T-cell (primary cell): ENCODE measurements at regions not wholly inside any gene's neighbourhood (a gene's known extent, or its start where the extent isn't known, plus 50 kb on each side); places are given as distances from the start of the nearest gene placed in this dataset.

Experiments used
- ATAC-seq, 4 experiments: fragments of 200-7000 bp in 3 of 4; fragments of 150-1000 bp in 1 of 4; cut with Tn5 transposase; replicated peaks in 1 of 4; 1 replicate in 3 of 4; 2 replicates in 1 of 4; pipeline ENCODE4 v1.10.0; 2021; ENCODE audit warnings: moderate library complexity in 3 of 4, mild to moderate bottlenecking in 2 of 4, moderate number of reproducible peaks in 1 of 4
- CTCF ChIA-PET, 2 donors: fragments of 300-600 bp; sonication (Branson Sonifier 250); formaldehyde crosslinking; loops; one replicate each; lab custom pipeline; 2022; ENCODE audit warnings: antibody characterized with exemption in 2 of 2; lab: Charles Lee
- POLR2A ChIA-PET, 2 donors: fragments of 300-600 bp; sonication (Branson Sonifier 250); formaldehyde crosslinking; loops; one replicate each; lab custom pipeline; 2022; ENCODE audit warnings: antibody characterized with exemption in 2 of 2; lab: Charles Lee
- DNase-seq, 35 experiments: peaks; one replicate each; pipeline versions ENCODE4 v3.0.0 to v3.0.0-alpha.2; 2013 to 2023
- H3K27ac ChIP-seq: one replicate; pipeline ENCODE4 v1.5.1; 2013; ENCODE audit warnings: low read length
- H3K27me3 ChIP-seq, 2 experiments: replicated peaks in 1 of 2; 1 replicate in 1 of 2; 2 replicates in 1 of 2; pipeline versions ENCODE4 v1.6.1 to v1.7.0; 2013; ENCODE audit warnings: low read length in 1 of 2, mixed read lengths in 1 of 2; ENCODE audit not compliant: control insufficient read depth in 2 of 2, insufficient read depth in 2 of 2; ENCODE audit errors: extremely low read depth in 1 of 2
- H3K36me3 ChIP-seq, 2 donors: 1 replicate in 1 of 2; 2 replicates in 1 of 2; pipeline versions ENCODE4 v1.6.1 to v1.7.0; 2013; ENCODE audit warnings: low read length in 1 of 2; ENCODE audit not compliant: control insufficient read depth in 2 of 2, insufficient read depth in 1 of 2; ENCODE audit errors: extremely low read depth in 1 of 2
- H3K4me1 ChIP-seq, 2 experiments: 1 replicate in 1 of 2; 2 replicates in 1 of 2; pipeline versions ENCODE4 v1.6.1 to v1.7.0; 2013; ENCODE audit warnings: low read length in 2 of 2, mixed read lengths in 1 of 2; ENCODE audit not compliant: insufficient read depth in 2 of 2, control insufficient read depth in 1 of 2; ENCODE audit errors: extremely low read depth in 1 of 2
- H3K4me3 ChIP-seq, 2 donors: 1 replicate in 1 of 2; 2 replicates in 1 of 2; pipeline versions ENCODE4 v1.5.1 to v1.7.0; 2013; ENCODE audit warnings: mild to moderate bottlenecking in 2 of 2, low read length in 1 of 2, moderate library complexity in 1 of 2; ENCODE audit not compliant: control insufficient read depth in 1 of 2; ENCODE audit errors: extremely low read depth in 1 of 2
- H3K9me3 ChIP-seq: 2 replicates; pipeline ENCODE4 v1.7.0; 2013
- H3K27ac Mint-ChIP-seq, 2 donors: one replicate each; pipeline ENCODE4 v1.8.0; 2020 to 2021; ENCODE audit warnings: mild to moderate bottlenecking in 2 of 2, mixed read lengths in 2 of 2
- H3K27me3 Mint-ChIP-seq, 2 donors: one replicate each; pipeline ENCODE4 v1.8.0; 2021 to 2022; ENCODE audit warnings: mixed read lengths in 2 of 2
- H3K36me3 Mint-ChIP-seq: one replicate; pipeline ENCODE4 v1.8.0; 2021; ENCODE audit warnings: mixed read lengths
- H3K4me1 Mint-ChIP-seq, 3 donors: one replicate each; pipeline ENCODE4 v1.8.0; 2020 to 2022; ENCODE audit warnings: mixed read lengths in 3 of 3, mild to moderate bottlenecking in 1 of 3
- H3K4me3 Mint-ChIP-seq, 3 donors: one replicate each; pipeline ENCODE4 v1.8.0; 2020 to 2022; ENCODE audit warnings: mild to moderate bottlenecking in 3 of 3, mixed read lengths in 3 of 3, moderate library complexity in 3 of 3
- H3K9me3 Mint-ChIP-seq, 3 donors: one replicate each; pipeline ENCODE4 v1.8.0; 2020 to 2022; ENCODE audit warnings: mixed read lengths in 3 of 3
- WGBS: methylation state at CpG from one replicate; pipeline ENCODE4 v1.1.5; 2013; ENCODE audit warnings: missing lambda C conversion rate; ENCODE audit not compliant: insufficient coverage; 5-methylcytosine and 5-hydroxymethylcytosine counted together

DNA sequence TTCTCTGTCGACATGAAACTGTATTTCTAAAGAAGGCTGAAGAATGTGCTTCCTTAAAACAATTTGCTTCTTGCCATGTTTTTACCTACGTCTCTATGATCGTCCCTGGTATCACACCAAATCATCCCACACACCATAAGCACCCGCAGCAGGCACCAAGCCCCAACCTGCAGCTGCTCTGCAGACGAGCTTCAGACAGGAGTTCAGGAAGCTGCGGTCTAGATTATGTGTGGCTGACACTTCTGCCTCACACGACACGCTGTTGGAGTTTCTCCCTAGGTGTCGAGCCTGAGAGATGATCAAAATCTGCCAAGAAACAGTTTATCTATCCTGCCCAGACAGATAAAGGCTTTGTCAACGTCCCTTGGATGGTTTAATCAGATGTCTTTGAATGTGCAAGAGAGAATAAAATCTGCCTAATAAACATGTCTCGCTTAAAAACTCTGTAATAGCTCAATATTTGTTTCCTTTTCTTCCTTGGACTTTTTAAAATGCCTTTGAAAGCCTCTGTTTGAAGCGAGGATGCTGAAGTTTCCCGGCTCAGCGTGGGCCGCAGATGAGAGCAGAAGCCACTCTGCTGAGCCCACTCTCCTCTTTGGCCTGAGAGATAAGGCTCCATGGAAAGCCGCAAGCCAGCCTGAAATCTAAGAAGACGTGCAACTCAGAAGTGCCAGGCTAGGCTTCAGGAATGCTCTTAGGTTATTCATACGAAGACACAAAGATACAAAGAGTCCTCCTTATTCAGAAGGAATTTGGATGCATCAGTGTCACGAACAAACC lies 158.3 kb upstream of the PFKP start:
- Histone ChIP-seq H3K36me3 (no peaks in the 10 kb centered on the region), H3K4me1 (peaks cover 5 to 12% of the 10 kb centered on the region in 2 experiments), H3K4me3 (peak overlapping the region in 1 of 2 donors; percentile 41), H3K27me3 (peaks cover 0 to 16% of the 10 kb centered on the region in 2 experiments), H3K9me3 (no peaks in the 10 kb centered on the region), H3K27ac (no peak overlapping the region)
- Mint-ChIP-seq H3K36me3 (no peaks in the 10 kb centered on the region), H3K4me1 (peaks cover 11 to 29% (median 14%) of the 10 kb centered on the region in 3 donors), H3K27ac (no peak overlapping the region), H3K9me3 (no peaks in the 10 kb centered on the region), H3K27me3 (peaks cover 17 to 18% of the 10 kb centered on the region in 2 donors), H3K4me3 (peak overlapping the region in 1 of 3 donors; percentile 49)
- CTCF ChIA-PET, result no interaction called here
- peak in 17 of 35 experiments; percentile 4 to 45 (median 11) for DNase-seq
- ATAC-seq, result peak; percentile 65 to 89 (median 80)
- POLR2A ChIA-PET, result no interaction called here
- WGBS, result 63% methylated on average over 14 of the region's 19 CpGs

DNA sequence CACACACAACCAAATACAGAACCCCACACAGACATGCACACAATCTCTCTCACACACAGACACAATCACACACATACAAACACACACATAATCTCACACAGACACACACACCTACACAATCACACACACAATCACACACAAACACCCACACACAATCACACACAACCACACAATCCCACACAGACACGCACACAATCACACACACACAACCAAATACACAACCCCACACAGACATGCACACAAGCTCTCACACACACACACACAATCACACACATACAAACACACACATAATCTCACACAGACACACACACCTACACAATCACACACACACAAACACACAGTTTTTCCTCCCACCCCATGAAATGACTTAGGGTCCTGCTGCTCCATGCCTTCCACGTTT lies 160.4 kb upstream of the PFKP start:
- ATAC-seq (no peak), DNase-seq (no peak)
- Histone ChIP-seq H3K4me3 (no peak overlapping the region), H3K27ac (no peak overlapping the region), H3K4me1 (peaks cover 5 to 12% of the 10 kb centered on the region in 2 experiments), H3K9me3 (no peaks in the 10 kb centered on the region), H3K36me3 (no peaks in the 10 kb centered on the region), H3K27me3 (peaks cover 0 to 14% of the 10 kb centered on the region in 2 experiments)
- POLR2A ChIA-PET, result no interaction called here
- CTCF ChIA-PET, result no interaction called here
- 76% methylated on average over 2 of the region's 2 CpGs for WGBS
- Mint-ChIP-seq H3K36me3 (no peaks in the 10 kb centered on the region), H3K27me3 (peaks cover 19 to 20% of the 10 kb centered on the region in 2 donors), H3K4me3 (no peak overlapping the region), H3K9me3 (no peaks in the 10 kb centered on the region), H3K4me1 (peaks cover 11 to 25% (median 14%) of the 10 kb centered on the region in 3 donors), H3K27ac (no peak overlapping the region)

DNA sequence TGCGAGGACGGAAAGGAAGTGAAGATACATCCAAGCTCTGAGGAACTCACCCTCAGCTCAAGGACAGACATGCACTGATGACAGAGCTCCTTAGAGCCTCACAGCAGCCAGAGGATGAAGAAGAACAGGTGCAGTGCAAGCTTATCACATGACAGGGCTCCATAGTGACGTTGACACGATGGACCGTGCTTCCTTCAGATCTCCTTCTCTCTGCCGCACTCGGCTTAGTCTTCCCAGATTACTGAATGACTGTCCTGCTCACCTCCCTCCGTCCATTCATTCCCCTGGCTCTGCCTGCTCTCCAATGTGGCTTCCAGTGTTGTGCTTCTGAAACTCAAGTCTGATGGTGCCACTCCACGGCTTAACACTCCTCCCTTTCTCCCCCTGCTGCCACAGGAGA lies 161.5 kb upstream of the PFKP start:
- H3K4me3 ChIP-seq, result no peak overlapping the region
- Mint-ChIP-seq H3K4me3 (no peak overlapping the region), H3K9me3 (no peaks in the 10 kb centered on the region), H3K4me1 (peaks cover 11 to 19% (median 14%) of the 10 kb centered on the region in 3 donors), H3K27me3 (peaks cover 17 to 20% of the 10 kb centered on the region in 2 donors), H3K27ac (no peak overlapping the region), H3K36me3 (no peaks in the 10 kb centered on the region)
- H3K36me3 ChIP-seq, result no peaks in the 10 kb centered on the region
- no peak for DNase-seq
- 88% methylated on average over 7 of the region's 9 CpGs for WGBS
- POLR2A ChIA-PET, result no interaction called here
- peaks cover 5 to 12% of the 10 kb centered on the region in 2 experiments for H3K4me1 ChIP-seq
- peaks cover 0 to 14% of the 10 kb centered on the region in 2 experiments for H3K27me3 ChIP-seq
- no peaks in the 10 kb centered on the region for H3K9me3 ChIP-seq
- H3K27ac ChIP-seq, result no peak overlapping the region
- CTCF ChIA-PET, result no interaction called here
- no peak for ATAC-seq

DNA sequence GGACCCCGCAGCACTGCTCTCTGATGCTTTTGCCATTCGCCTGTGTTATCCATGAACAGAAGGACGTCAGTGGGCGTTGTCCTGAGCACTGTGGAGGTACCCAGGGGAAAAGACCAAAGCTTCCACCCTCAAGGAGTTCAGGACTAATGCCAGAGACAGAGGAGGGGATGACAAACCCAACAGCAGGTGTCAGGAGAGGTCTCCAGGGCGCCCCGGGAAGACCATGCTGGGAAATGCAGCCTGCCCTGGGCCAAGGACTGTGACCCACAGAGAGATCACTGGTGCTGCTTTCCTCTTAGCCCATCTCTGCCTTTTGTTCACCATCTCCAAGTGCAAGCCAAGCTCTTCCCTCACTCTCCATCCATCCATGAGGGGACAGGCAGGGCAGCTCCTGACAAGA lies 166.8 kb upstream of the PFKP start:
- Histone ChIP-seq H3K36me3 (no peaks in the 10 kb centered on the region), H3K9me3 (no peaks in the 10 kb centered on the region), H3K4me1 (no peaks in the 10 kb centered on the region), H3K4me3 (no peak overlapping the region), H3K27ac (no peak overlapping the region), H3K27me3 (peaks cover 0 to 18% of the 10 kb centered on the region in 2 experiments)
- Mint-ChIP-seq H3K9me3 (no peaks in the 10 kb centered on the region), H3K4me3 (no peak overlapping the region), H3K27ac (no peak overlapping the region), H3K27me3 (peaks cover 14 to 18% of the 10 kb centered on the region in 2 donors), H3K4me1 (no peaks in the 10 kb centered on the region), H3K36me3 (no peaks in the 10 kb centered on the region)
- no peak for DNase-seq
- CTCF ChIA-PET, result no interaction called here
- WGBS, result 71% methylated on average over 6 of the region's 6 CpGs
- ATAC-seq, result no peak
- POLR2A ChIA-PET, result no interaction called here

DNA sequence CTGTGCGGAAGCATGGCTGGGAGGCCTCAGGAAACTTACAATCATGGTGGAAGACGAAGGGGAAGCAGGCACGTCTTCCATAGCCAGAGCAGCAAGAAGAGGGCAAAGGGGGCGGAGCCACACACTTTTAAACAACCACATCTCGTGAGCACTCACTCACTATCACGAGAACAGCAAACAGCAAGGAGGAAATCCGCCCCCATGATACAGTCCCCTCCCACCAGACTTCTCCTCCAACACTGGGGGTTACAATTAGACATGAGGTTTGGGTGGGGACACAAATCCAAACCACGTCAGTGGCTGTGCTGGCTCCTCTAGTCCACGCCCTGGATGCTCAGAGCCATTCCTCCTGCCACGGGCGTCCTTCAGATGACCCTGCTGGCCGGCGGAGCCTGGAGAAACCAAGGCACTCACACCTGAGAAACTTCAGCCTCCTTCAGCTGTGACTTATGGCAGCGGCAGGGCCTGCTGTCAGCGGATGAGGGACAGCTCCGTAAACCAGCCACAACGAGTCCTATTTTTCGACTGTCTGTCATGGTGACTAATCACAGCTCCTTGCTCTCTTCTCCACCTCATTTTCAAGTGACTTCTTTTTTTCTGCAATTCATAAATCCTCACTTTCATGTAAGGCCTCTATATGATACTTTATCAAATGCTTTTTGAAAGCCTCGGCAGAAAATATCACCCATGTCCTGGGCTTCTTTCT lies 167.9 kb upstream of the PFKP start:
- no peaks in the 10 kb centered on the region for H3K36me3 Mint-ChIP-seq
- no peak for DNase-seq
- Histone ChIP-seq H3K27ac (no peak overlapping the region), H3K4me1 (no peaks in the 10 kb centered on the region), H3K36me3 (no peaks in the 10 kb centered on the region), H3K4me3 (no peak overlapping the region), H3K27me3 (peaks cover 0 to 19% of the 10 kb centered on the region in 2 experiments), H3K9me3 (no peaks in the 10 kb centered on the region)
- WGBS, result 86% methylated on average over 13 of the region's 19 CpGs
- H3K27ac Mint-ChIP-seq, result no peak overlapping the region
- H3K27me3 Mint-ChIP-seq, result peaks cover 10 to 14% of the 10 kb centered on the region in 2 donors
- CTCF ChIA-PET, result no interaction called here
- no peaks in the 10 kb centered on the region for H3K9me3 Mint-ChIP-seq
- POLR2A ChIA-PET, result no interaction called here
- no peaks in the 10 kb centered on the region for H3K4me1 Mint-ChIP-seq
- ATAC-seq, result no peak
- no peak overlapping the region for H3K4me3 Mint-ChIP-seq

DNA sequence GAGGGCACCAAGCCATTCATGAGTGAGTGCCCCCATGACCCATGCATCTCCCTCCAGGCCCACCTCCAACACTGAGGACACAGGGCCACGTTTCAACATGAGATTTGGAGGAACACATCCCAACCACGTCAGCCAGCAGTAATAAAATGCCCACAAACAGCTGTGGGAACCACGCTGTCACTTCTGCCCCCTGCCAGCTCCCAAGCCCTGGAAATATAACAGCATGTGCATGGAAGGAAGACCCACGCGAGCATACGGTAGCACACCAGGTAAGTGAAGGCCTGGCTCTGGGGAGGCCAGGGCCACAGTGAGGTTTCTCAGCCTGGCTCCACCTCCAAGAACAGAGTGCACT lies 168.9 kb upstream of the PFKP start:
- DNase-seq, result no peak
- Mint-ChIP-seq H3K4me3 (no peak overlapping the region), H3K4me1 (no peaks in the 10 kb centered on the region), H3K27me3 (peaks cover 2 to 9% of the 10 kb centered on the region in 2 donors), H3K27ac (no peak overlapping the region), H3K36me3 (no peaks in the 10 kb centered on the region), H3K9me3 (no peaks in the 10 kb centered on the region)
- ChIA-PET CTCF (no interaction called here), POLR2A (no interaction called here)
- ATAC-seq, result no peak
- peaks cover 0 to 20% of the 10 kb centered on the region in 2 experiments for H3K27me3 ChIP-seq
- no peak overlapping the region for H3K27ac ChIP-seq
- no peak overlapping the region for H3K4me3 ChIP-seq
- H3K4me1 ChIP-seq, result no peaks in the 10 kb centered on the region
- no peaks in the 10 kb centered on the region for H3K9me3 ChIP-seq
- WGBS, result 67% methylated on average over 6 of the region's 6 CpGs
- no peaks in the 10 kb centered on the region for H3K36me3 ChIP-seq
